ENCODE measurements at regions not wholly inside any gene's neighbourhood (a gene's known extent, or its start where the extent isn't known, plus 50 kb on each side); places are given as distances from the start of the nearest gene placed in this dataset.
"Not testable (repeated sequence)": the region's sequence is repeated elsewhere in the genome, so short reads cannot be mapped to it uniquely, and the experiment has no call there.

DNA sequence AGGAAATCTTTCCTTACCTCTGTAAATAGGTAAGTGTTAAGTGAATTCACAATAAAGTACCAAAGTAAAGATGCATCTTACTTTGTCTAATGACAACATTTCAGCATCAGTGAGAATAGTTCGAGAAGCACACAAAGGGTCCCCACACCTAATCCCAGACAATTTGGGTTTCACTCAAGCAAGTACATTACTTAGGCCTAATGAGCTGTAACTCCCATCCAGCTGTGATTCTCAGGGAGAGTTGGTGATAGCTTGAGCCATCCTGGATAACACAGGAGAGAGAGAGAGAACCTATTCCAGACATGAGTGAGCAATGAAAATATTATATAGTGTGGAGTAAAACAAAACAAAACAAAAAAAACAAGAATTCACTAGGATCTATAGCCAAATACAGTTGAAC is 149.1 kb upstream of the NRG3 start:
- no peak for DNase-seq (ENCODE audit: low read depth)
- TF ChIP-seq, protein P1, sequence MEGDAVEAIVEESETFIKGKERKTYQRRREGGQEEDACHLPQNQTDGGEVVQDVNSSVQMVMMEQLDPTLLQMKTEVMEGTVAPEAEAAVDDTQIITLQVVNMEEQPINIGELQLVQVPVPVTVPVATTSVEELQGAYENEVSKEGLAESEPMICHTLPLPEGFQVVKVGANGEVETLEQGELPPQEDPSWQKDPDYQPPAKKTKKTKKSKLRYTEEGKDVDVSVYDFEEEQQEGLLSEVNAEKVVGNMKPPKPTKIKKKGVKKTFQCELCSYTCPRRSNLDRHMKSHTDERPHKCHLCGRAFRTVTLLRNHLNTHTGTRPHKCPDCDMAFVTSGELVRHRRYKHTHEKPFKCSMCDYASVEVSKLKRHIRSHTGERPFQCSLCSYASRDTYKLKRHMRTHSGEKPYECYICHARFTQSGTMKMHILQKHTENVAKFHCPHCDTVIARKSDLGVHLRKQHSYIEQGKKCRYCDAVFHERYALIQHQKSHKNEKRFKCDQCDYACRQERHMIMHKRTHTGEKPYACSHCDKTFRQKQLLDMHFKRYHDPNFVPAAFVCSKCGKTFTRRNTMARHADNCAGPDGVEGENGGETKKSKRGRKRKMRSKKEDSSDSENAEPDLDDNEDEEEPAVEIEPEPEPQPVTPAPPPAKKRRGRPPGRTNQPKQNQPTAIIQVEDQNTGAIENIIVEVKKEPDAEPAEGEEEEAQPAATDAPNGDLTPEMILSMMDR (IDR thresholded peaks at IDR 0.05; ENCODE audit: insufficient read depth, low read depth, low read length), result no peak
- no peak overlapping the region for H3K4me3 ChIP-seq (ENCODE audit: low read depth, low read length)

DNA sequence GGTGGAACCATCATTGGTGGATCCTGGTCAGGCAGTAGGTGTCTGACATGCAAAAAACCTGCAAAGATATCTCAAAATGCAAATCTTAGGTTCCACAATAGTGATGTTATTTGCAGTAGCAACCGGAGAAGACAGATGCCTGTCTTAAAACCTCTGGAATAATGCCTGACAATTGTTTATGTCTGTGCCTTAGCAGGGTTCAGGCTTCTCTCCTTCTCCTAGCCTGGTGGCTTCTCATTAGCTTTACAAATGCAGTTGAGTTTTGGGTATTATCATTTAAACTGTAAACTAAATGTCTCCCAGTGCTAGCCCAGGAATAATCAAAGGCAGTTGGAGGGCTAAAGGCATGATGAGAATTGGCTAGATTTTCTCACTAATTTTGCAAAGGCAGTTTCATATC is 146.3 kb upstream of the NRG3 start:
- TF ChIP-seq, protein P1 (IDR thresholded peaks at IDR 0.05; ENCODE audit: insufficient read depth, low read depth, low read length), result no peak
- no peak for DNase-seq (ENCODE audit: low read depth)
- no peak overlapping the region for H3K4me3 ChIP-seq (ENCODE audit: low read depth, low read length)

DNA sequence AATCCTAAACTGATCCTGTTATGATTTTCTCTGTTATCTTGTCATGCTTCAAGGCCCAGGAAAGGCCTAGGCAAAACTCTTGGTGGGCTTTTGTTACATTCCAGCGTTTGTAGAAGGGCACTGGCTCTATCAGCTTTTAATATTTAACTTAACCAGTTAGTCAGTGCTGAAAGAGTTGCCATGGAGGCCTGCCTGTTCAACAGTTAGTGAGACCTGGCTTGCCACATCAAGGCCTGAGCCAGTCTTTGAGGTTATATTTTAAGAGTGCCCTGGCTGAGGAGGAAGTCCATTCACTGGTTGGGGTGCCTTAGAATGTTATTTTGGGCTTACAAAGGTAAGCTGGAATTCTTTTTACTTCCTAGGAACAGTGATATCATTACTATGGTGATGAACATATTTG is 144.1 kb upstream of the NRG3 start:
- TF ChIP-seq, protein P1 (IDR thresholded peaks at IDR 0.05; ENCODE audit: insufficient read depth, low read depth, low read length), result no peak
- no peak for DNase-seq (ENCODE audit: low read depth)
- no peak overlapping the region for H3K4me3 ChIP-seq (ENCODE audit: low read depth, low read length)

DNA sequence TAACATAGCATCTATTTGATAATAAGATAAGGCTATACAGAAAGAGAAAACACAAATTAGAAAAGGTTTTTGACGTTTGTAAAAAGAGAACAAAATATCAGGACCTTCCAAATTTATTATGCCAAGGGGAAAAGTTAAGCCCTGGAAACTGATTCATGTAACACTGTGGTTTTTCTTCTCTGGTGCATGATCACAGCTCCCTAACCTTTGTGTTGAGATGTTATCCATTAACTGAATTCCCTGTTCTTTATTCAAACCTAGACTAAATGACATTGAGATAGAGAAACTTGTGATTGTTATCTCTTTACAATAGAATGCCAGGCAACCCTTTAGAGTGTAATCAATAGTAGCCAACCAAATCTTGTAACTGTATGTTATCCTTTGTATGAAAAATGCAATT is 141.5 kb upstream of the NRG3 start:
- no peak for DNase-seq (ENCODE audit: low read depth)
- TF ChIP-seq, protein P1 (IDR thresholded peaks at IDR 0.05; ENCODE audit: insufficient read depth, low read depth, low read length), result no peak
- H3K4me3 ChIP-seq (ENCODE audit: low read depth, low read length), result no peak overlapping the region

DNA sequence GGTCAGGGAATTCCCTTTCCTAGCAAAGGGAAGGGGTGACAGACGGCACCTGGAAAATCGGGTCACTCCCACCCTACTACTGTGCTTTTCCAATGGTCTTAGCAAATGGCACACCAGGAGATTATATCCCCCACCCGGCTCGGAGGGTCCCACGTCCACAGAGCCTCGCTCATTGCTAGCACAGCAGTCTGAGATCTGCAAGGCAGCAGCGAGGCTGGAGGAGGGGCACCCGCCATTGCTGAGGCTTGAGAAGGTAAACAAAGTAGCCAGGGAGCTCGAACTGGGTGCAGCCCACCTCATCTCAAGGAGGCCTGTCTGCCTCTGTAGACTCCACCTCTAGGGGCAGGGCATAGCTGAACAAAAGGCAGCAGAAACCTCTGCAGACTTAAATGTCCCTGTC is 139.8 kb upstream of the NRG3 start:
- H3K4me3 ChIP-seq (ENCODE audit: low read depth, low read length), result not testable (repeated sequence)

DNA sequence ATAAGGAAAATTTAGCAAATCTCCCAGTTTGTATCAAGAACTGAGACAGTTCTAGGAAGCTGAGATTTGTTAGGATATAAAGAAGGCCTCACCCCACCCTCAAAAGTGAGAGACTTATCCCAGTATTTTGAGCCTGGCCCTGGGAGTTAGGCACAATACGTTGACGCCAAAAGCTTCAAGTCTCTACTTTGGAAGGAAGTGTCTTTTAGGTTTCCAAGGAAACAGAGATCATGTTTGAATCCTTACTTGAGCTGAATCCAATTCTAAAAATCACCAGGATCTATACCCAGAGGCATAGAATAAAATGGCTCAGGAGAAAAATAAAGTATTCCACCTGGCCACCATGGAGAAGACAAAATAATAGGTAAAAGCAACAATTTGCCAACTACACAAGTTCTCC is 115.9 kb upstream of the NRG3 start:
- TF ChIP-seq, protein P1 (IDR thresholded peaks at IDR 0.05; ENCODE audit: insufficient read depth, low read depth, low read length), result no peak
- H3K4me3 ChIP-seq (ENCODE audit: low read depth, low read length), result no peak overlapping the region
- no peak for DNase-seq (ENCODE audit: low read depth)

More for the DNA sequence above, 139.8 kb upstream of the NRG3 start:
- DNase-seq (ENCODE audit: low read depth), result not testable (repeated sequence)

DNA sequence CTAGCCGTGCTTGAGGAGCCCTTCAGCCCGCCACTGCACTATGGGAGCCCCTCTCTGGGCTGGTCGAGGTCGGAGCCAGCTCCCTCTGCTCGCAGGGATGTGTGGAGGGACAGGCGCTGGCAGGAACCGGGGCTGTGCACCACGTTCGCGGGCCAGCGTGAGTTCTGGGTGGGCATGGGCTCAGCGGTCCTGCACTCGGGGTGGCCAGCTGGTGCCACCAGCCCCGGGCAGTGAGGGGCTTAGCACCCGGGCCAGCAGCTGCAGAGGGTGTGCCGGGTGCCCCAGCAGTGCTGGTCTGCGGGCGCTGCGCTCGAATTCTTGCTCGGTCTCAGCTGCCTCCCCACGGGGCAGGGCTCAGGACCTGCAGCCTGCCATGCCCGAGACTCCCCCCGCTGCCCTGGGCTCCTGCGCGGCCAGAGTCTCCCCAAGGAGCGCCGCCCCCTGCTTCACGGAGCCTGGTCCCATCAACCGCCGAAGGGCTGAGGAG is 90.8 kb upstream of the NRG3 start:
- TF ChIP-seq, protein P1 (IDR thresholded peaks at IDR 0.05; ENCODE audit: insufficient read depth, low read depth, low read length), result no peak
- no peak overlapping the region for H3K4me3 ChIP-seq (ENCODE audit: low read depth, low read length)
- DNase-seq (ENCODE audit: low read depth), result no peak

Measured in fibroblast of villous mesenchyme (primary cell).